DMS153 treated with DMSO at 0.1 percent for 48 hours (cell line): ENCODE measurements at regions not wholly inside any gene's neighbourhood (a gene's known extent, or its start where the extent isn't known, plus 50 kb on each side); places are given as distances from the start of the nearest gene placed in this dataset.

Experiments used
- DNase-seq: peaks from one replicate; lab custom pipeline; 2025; ENCODE audit not compliant: unreplicated experiment; lab: John Stamatoyannopoulos, UW

- DNase-seq, result no peak
Measured at GRCh38 chr1:25024615-25025350, 94.7 kb upstream of the RUNX3 start.

GRCh38 chr1:25023826-25024225, 93.8 kb upstream of the RUNX3 start:
- no peak for DNase-seq

GRCh38 chr1:25023190-25023578, 93.1 kb upstream of the RUNX3 start:
- no peak for DNase-seq

- DNase-seq, result no peak
Measured at GRCh38 chr1:25022361-25023189, 92.5 kb upstream of the RUNX3 start.

- DNase-seq, result no peak
Measured at GRCh38 chr1:25021591-25022215, 91.6 kb upstream of the RUNX3 start.

- no peak for DNase-seq
Measured at GRCh38 chr1:25020851-25021590, 90.9 kb upstream of the RUNX3 start.

- no peak for DNase-seq
Measured at GRCh38 chr1:25020173-25020845, 90.2 kb upstream of the RUNX3 start.

GRCh38 chr1:25019337-25020172, 89.5 kb upstream of the RUNX3 start:
- no peak for DNase-seq

GRCh38 chr1:25018943-25019336, 88.9 kb upstream of the RUNX3 start:
- no peak for DNase-seq

GRCh38 chr1:25018110-25018735, 88.1 kb upstream of the RUNX3 start:
- DNase-seq, result no peak

GRCh38 chr1:25017436-25018109, 87.5 kb upstream of the RUNX3 start:
- no peak for DNase-seq

- DNase-seq, result no peak
Measured at GRCh38 chr1:25012966-25013962, 83.2 kb upstream of the RUNX3 start.

GRCh38 chr1:25011943-25012638, 82.0 kb upstream of the RUNX3 start:
- peak; percentile 48 for DNase-seq

- no peak for DNase-seq
Measured at GRCh38 chr1:25011275-25011674, 81.2 kb upstream of the RUNX3 start.

GRCh38 chr1:25009671-25010262, 79.7 kb upstream of the RUNX3 start:
- DNase-seq, result no peak

GRCh38 chr1:25008192-25008485, 78.1 kb upstream of the RUNX3 start:
- DNase-seq, result no peak
